ENCODE measurements at regions not wholly inside any gene's neighbourhood (a gene's known extent, or its start where the extent isn't known, plus 50 kb on each side); places are given as distances from the start of the nearest gene placed in this dataset.
"Not testable (repeated sequence)": the region's sequence is repeated elsewhere in the genome, so short reads cannot be mapped to it uniquely, and the experiment has no call there.

- DNase-seq: no peak
Measured at GRCh38 chr2:72078773-72079172, 68.9 kb downstream of the CYP26B1 start.

- no peak for DNase-seq
Measured at GRCh38 chr2:72077702-72078169, 69.9 kb downstream of the CYP26B1 start.

DNA sequence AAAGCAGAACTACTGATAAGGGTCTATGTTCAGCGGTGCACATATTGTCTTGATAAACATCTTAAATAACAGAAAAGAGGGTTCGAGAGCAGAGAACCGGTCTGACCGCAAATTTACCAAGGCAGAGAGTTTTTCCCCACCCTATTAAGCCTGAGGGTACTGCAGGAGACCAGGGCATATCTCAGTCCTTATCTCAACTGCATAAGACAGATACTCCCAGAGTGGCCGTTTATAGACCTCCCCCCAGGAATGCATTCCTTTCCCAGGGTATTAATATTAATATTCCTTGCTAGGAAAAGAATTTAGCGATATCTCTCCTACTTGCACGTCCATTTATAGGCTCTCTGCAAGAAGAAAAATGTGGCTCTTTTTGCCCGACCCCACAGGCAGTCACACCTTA, 74.3 kb downstream of the CYP26B1 start:
- not testable (repeated sequence) for DNase-seq

GRCh38 chr2:72064197-72064596, 83.5 kb downstream of the CYP26B1 start:
- not testable (repeated sequence) for DNase-seq

- DNase-seq: no peak
Measured at GRCh38 chr2:72062336-72062735, 85.3 kb downstream of the CYP26B1 start.

GRCh38 chr2:72057308-72057707, 90.4 kb downstream of the CYP26B1 start:
- no peak for DNase-seq

GRCh38 chr2:72051971-72052505, 95.6 kb downstream of the CYP26B1 start:
- no peak for DNase-seq

- DNase-seq: no peak
Measured at GRCh38 chr2:72051204-72051603, 96.5 kb downstream of the CYP26B1 start.

DNA sequence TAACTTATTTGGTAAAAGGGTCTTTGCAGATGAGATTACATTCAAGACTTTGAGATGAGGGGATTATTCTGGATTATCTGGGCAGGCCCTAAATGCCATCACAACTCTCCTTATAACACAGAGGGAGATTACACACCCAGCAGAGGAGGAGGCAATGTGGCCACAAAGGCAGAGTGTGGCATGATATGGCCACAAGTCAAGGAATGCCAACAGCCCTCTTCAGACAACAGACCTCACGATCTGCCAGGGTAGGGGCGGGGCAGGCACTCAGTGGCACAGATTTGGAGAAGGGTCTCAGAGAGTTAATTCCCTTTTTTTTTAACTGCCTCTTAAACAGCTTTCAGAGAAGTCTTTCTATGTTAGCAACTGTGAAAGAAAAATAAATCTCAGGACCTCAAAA, 96.9 kb downstream of the CYP26B1 start:
- DNase-seq: no peak

GRCh38 chr2:72048881-72049477, 98.7 kb downstream of the CYP26B1 start:
- no peak for DNase-seq

GRCh38 chr2:72043985-72044384, 103.7 kb downstream of the CYP26B1 start:
- DNase-seq: no peak

- no peak for DNase-seq
Measured at GRCh38 chr2:72041638-72042111, 106.0 kb downstream of the CYP26B1 start.

- no peak for DNase-seq
Measured at GRCh38 chr2:72040629-72041571, 106.8 kb downstream of the CYP26B1 start.

DNA sequence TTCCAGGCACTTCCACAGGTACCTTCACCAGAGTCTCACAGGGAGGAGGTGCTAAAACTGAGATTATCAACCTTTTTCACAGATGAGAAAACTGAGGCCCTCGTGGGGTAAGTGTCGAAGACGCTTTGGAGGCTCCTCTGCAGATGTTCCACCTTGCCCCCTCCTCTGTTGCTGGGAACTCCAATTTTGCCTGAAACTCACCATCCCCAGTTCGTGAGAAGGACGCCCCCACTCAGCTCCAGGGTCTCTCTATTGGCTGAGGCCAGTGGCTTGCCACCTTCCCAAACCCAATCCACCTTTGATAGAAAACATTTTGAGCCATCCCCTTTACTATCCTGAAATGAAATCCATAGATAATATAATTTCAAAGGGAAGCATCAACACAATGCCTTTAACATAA, 109.1 kb downstream of the CYP26B1 start:
- no peak for DNase-seq

DNA sequence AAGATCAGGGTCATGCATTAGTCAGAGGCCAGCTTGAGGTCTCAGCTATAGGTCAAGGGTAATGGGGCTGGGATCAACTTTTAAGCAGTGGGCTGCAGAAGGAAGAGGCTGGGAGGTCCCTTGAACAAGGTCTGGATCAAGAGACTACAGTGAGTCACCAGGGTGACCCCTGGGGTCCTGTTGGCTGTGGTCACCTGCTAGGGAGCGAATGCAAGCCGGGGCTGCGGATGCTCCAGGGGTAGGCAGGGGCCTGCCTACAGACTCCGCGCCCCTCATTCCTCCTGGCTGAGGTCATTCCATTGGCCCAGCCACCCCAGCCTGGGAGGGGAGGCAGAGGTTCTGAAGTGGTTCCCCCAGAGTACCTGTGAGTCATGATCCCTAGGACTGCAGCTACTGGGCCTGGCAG, 110.4 kb downstream of the CYP26B1 start:
- no peak for DNase-seq

DNA sequence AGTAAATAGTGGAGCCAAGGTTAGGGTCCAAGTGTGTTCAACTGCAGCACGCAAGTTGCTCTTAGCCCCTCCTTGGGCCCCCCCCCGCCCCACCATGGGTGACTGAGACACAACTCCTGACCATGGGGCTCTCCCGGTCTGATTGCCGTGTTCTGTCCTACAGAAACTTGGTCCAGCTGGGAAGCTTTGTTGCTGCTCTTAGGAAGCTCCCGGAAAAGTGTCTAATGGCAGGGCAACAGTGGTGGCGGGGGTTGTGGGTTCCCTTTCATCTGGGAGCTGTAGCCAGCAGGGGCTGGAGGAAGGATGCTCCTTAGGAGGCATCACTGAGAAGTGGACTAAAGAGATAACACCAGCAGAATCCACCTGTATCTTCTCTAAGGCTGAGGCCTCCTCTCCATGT, 111.1 kb downstream of the CYP26B1 start:
- DNase-seq: no peak

DNA sequence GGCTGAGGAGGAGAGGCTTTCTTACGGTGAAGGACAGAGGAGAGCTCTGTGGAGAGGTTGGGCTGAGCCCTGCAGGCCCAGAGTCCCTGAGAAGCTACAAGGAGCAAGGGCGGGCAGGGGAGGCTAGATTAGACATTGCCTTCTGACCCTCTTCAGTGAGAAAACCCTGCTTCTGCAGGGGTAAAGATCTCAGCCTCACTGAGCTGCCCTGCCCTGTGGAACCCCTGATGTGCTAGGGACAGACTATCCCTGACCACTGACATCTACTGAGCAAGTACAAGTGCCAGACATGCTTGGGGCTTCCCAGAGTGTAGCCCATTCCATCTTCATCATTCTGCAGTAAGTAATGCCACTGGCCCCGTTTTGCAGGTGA, 111.5 kb downstream of the CYP26B1 start:
- no peak for DNase-seq

GRCh38 chr2:72035518-72036172, 112.0 kb downstream of the CYP26B1 start:
- DNase-seq: no peak

- DNase-seq: no peak
Measured at GRCh38 chr2:72034353-72035095, 113.1 kb downstream of the CYP26B1 start.

DNA sequence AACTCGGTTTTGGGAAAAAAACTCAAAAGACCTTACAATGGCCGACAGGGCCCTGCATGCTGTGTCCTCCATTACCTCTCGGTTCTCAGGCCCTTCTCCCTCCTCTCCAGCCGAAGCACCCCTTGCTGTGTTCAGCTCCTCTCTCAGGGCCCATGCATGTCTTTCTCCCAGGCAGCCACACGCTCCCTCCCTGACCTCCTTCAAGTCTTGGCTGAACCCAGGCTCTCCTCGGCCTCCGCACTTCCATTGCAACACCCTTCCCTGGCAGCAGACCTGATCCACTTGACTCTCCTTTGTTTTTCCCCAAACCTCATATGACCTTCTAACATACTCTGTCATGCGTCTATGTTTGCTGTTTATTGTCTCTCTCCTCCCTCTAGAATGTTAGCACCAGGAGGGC, 114.0 kb downstream of the CYP26B1 start:
- no peak for DNase-seq

GRCh38 chr2:72032481-72033041, 115.1 kb downstream of the CYP26B1 start:
- DNase-seq: no peak
